SK-N-SH treated with all-trans-retinoic acid at 6 μM for 48 hours (cell line): ENCODE measurements at regions not wholly inside any gene's neighbourhood (a gene's known extent, or its start where the extent isn't known, plus 50 kb on each side); places are given as distances from the start of the nearest gene placed in this dataset.

Source experiments
- BACH2 ChIP-seq: fragments of 250-450 bp; sonication (Bioruptor Pico); IDR thresholded peaks from 2 replicates; pipeline ENCODE4 v1.9.0; 2021; ENCODE audit warnings: mild to moderate bottlenecking, borderline replicate concordance
- CSDC2 ChIP-seq: fragments of 250-450 bp; sonication (Bioruptor Pico); IDR thresholded peaks from 2 replicates; pipeline ENCODE4 v1.5.0; 2020; ENCODE audit warnings: mild to moderate bottlenecking, moderate library complexity
- TF ChIP-seq, protein P1 (sequence below): fragments of 250-450 bp; sonication (Bioruptor Pico); IDR thresholded peaks from 2 replicates; pipeline ENCODE4 v1.8.0; 2020; ENCODE audit warnings: mild to moderate bottlenecking, moderate library complexity, borderline replicate concordance

GRCh38 chr9:89999534-90000370 lies 394.9 kb downstream of the GADD45G start:
- TF ChIP-seq, protein P1, sequence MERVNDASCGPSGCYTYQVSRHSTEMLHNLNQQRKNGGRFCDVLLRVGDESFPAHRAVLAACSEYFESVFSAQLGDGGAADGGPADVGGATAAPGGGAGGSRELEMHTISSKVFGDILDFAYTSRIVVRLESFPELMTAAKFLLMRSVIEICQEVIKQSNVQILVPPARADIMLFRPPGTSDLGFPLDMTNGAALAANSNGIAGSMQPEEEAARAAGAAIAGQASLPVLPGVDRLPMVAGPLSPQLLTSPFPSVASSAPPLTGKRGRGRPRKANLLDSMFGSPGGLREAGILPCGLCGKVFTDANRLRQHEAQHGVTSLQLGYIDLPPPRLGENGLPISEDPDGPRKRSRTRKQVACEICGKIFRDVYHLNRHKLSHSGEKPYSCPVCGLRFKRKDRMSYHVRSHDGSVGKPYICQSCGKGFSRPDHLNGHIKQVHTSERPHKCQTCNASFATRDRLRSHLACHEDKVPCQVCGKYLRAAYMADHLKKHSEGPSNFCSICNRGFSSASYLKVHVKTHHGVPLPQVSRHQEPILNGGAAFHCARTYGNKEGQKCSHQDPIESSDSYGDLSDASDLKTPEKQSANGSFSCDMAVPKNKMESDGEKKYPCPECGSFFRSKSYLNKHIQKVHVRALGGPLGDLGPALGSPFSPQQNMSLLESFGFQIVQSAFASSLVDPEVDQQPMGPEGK (CRISPR knock-in tag): no peak
- TF ChIP-seq BACH2 (CRISPR knock-in tag) (no peak), CSDC2 (CRISPR knock-in tag) (no peak)
